ENCODE measurements at regions not wholly inside any gene's neighbourhood (a gene's known extent, or its start where the extent isn't known, plus 50 kb on each side); places are given as distances from the start of the nearest gene placed in this dataset.

DNA sequence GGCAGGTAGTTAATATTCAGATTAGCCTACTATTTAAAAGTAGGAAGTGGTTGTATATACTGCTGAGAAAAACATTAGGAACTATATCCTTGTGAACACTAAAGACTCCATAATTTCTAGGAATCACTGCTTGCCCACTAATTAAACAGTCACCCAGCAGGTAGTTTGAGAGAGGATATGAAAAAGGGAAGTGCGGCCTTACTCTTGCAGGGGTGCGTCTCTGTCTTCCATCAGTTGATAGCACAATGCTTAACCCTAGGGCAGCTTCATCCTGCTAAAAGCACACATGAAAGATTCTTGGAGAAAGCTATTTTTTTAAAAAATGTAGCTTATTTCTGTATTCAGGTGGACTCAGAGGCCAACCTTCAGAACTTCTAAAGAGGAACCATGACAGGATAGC is 53.1 kb upstream of the ATP5MC3 start:
- TF ChIP-seq ZFP3 (CRISPR knock-in tag; IDR thresholded peaks at IDR 0.05): no peak
- TF ChIP-seq, protein P1, sequence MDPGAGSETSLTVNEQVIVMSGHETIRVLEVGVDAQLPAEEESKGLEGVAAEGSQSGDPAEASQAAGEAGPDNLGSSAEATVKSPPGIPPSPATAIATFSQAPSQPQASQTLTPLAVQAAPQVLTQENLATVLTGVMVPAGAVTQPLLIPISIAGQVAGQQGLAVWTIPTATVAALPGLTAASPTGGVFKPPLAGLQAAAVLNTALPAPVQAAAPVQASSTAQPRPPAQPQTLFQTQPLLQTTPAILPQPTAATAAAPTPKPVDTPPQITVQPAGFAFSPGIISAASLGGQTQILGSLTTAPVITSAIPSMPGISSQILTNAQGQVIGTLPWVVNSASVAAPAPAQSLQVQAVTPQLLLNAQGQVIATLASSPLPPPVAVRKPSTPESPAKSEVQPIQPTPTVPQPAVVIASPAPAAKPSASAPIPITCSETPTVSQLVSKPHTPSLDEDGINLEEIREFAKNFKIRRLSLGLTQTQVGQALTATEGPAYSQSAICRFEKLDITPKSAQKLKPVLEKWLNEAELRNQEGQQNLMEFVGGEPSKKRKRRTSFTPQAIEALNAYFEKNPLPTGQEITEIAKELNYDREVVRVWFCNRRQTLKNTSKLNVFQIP (CRISPR knock-in tag; IDR thresholded peaks at IDR 0.05; ENCODE audit: borderline replicate concordance, low read depth): no peak
- TF ChIP-seq BACH2 (CRISPR knock-in tag; IDR thresholded peaks at IDR 0.05; ENCODE audit: borderline replicate concordance): no peak
- no peak for TF ChIP-seq PPARA (CRISPR knock-in tag; IDR thresholded peaks at IDR 0.05; ENCODE audit: borderline replicate concordance)
- TF ChIP-seq ISL1 (CRISPR knock-in tag; IDR thresholded peaks at IDR 0.05): no peak
- TF ChIP-seq OSR1 (CRISPR knock-in tag; IDR thresholded peaks at IDR 0.05): no peak
- TF ChIP-seq, protein P2, sequence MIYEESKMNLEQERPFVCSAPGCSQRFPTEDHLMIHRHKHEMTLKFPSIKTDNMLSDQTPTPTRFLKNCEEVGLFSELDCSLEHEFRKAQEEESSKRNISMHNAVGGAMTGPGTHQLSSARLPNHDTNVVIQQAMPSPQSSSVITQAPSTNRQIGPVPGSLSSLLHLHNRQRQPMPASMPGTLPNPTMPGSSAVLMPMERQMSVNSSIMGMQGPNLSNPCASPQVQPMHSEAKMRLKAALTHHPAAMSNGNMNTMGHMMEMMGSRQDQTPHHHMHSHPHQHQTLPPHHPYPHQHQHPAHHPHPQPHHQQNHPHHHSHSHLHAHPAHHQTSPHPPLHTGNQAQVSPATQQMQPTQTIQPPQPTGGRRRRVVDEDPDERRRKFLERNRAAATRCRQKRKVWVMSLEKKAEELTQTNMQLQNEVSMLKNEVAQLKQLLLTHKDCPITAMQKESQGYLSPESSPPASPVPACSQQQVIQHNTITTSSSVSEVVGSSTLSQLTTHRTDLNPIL (CRISPR knock-in tag; IDR thresholded peaks at IDR 0.05; ENCODE audit: low read depth): no peak
- TF ChIP-seq, protein P3, sequence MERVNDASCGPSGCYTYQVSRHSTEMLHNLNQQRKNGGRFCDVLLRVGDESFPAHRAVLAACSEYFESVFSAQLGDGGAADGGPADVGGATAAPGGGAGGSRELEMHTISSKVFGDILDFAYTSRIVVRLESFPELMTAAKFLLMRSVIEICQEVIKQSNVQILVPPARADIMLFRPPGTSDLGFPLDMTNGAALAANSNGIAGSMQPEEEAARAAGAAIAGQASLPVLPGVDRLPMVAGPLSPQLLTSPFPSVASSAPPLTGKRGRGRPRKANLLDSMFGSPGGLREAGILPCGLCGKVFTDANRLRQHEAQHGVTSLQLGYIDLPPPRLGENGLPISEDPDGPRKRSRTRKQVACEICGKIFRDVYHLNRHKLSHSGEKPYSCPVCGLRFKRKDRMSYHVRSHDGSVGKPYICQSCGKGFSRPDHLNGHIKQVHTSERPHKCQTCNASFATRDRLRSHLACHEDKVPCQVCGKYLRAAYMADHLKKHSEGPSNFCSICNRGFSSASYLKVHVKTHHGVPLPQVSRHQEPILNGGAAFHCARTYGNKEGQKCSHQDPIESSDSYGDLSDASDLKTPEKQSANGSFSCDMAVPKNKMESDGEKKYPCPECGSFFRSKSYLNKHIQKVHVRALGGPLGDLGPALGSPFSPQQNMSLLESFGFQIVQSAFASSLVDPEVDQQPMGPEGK (CRISPR knock-in tag; IDR thresholded peaks at IDR 0.05; ENCODE audit: borderline replicate concordance): no peak
- TF ChIP-seq GLIS3 (CRISPR knock-in tag; IDR thresholded peaks at IDR 0.05): no peak
- TF ChIP-seq TCF4 (CRISPR knock-in tag; IDR thresholded peaks at IDR 0.05; ENCODE audit: borderline replicate concordance): no peak
- TF ChIP-seq RARB (CRISPR knock-in tag; IDR thresholded peaks at IDR 0.05): no peak
- TF ChIP-seq, protein P4, sequence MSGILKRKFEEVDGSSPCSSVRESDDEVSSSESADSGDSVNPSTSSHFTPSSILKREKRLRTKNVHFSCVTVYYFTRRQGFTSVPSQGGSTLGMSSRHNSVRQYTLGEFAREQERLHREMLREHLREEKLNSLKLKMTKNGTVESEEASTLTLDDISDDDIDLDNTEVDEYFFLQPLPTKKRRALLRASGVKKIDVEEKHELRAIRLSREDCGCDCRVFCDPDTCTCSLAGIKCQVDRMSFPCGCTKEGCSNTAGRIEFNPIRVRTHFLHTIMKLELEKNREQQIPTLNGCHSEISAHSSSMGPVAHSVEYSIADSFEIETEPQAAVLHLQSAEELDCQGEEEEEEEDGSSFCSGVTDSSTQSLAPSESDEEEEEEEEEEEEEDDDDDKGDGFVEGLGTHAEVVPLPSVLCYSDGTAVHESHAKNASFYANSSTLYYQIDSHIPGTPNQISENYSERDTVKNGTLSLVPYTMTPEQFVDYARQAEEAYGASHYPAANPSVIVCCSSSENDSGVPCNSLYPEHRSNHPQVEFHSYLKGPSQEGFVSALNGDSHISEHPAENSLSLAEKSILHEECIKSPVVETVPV (CRISPR knock-in tag; IDR thresholded peaks at IDR 0.05): no peak
